ENCODE measurements at regions not wholly inside any gene's neighbourhood (a gene's known extent, or its start where the extent isn't known, plus 50 kb on each side); places are given as distances from the start of the nearest gene placed in this dataset.
"Not testable (repeated sequence)": the region's sequence is repeated elsewhere in the genome, so short reads cannot be mapped to it uniquely, and the experiment has no call there.

DNA sequence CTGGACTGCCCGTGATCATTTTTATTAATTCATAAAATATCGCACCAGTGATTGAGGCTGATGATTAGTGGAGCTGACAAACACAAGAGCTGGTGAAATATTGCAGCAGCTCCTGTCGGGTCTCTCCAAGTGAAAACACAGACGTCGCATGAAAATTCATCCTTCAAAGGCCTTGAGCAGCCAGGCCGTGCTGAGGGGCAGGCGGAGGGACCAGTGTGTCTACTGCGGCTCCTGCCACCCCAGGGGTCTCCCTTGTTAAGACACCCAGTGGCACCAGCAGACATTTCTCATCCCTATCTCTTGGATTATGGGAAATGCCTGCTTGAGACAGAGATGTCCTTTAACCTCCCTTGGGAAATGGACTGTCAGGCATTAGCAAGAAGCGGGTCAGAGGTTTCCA, 289.4 kb upstream of the TLE3 start:
- DNase-seq: no peak

DNA sequence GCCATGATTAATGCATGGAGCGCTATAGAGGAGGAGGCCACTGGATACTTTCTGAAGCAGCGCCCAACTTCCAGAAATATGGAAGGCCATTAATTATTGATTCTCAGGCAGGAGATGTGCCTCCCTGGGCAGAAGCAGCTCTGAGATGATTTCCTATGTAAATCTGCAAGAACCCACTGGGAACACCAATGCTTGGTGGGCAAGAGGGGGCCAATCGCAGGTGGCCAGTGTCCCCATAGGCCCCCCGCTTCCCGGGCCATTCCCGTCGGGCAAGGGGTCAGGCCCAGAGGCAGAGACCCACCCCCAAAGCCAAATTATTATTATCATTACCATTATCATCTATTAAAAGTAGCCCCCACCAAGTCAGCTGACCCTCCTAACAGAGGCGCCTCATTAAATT, 288.0 kb upstream of the TLE3 start:
- no peak for DNase-seq

DNA sequence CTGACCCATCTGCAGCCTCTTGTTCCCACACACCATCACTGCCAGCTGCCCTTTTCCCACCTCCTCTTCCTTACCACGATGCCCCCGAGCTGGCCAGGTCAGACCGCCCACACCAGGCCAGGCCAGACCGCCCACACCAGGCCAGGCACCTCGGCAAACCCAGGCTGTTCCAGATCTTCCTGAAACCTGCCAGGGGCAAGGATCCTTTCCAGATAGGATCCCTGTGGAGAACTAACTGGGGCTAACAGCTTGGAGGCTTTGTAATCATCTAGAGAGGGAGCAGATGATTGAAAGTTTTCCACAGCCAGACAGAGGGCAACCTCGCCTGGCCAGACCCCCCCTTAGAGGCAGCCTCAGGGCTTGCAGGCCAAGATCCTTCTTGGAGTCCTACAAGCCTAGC, 287.3 kb upstream of the TLE3 start:
- no peak for DNase-seq

DNA sequence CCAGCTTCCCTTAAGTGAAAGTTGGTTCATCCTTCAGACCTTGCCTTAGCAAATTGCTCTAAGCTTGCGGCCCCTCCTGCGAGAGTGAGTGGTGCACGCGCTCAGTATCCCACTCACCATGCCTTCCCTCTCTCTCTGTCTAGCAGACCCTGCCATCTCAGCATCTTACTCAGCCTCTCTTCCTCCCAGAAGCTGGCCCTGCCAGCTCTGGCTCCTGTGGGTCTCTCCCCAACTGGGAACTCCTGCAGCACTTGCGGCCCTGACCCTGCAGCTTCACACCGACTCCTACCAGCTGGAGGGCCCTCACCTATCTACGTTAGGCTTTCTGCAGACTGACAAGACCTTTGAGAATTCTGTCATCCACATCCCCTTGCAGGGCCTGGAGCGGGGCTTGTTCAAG, 286.1 kb upstream of the TLE3 start:
- no peak for DNase-seq

DNA sequence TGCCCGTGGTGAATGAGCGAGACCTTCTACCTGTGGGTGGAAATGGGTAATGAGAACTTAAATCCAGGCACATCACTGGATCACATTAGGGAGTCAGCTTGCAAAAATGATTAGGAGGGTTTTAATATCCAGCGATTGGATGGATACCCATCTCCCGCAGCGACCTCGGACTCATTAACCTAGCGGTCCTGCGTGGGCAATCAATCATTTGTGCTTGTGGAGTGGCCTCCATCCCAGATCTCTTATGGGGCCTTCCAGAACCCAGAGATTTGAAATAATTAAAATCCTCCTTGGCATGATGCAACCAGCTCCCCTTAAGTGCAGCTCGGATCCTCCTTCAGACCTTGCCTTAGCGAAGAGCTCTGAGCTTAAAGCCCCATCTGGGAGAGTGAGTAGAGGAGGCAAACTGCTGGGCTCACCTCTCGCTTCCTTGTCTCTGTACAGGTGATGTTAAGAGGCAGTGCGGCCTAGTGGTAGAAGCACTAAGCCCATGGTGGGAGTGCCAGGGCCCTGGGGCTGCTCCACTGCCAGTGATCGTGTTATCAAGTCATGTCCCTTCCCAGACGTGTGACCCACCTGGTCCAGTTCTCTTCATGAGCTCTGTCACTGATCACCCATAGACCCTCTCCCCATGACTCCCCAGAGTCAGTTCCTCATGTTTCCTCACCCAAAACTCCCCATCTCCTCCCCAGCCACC, 285.2 kb upstream of the TLE3 start:
- no peak for DNase-seq

DNA sequence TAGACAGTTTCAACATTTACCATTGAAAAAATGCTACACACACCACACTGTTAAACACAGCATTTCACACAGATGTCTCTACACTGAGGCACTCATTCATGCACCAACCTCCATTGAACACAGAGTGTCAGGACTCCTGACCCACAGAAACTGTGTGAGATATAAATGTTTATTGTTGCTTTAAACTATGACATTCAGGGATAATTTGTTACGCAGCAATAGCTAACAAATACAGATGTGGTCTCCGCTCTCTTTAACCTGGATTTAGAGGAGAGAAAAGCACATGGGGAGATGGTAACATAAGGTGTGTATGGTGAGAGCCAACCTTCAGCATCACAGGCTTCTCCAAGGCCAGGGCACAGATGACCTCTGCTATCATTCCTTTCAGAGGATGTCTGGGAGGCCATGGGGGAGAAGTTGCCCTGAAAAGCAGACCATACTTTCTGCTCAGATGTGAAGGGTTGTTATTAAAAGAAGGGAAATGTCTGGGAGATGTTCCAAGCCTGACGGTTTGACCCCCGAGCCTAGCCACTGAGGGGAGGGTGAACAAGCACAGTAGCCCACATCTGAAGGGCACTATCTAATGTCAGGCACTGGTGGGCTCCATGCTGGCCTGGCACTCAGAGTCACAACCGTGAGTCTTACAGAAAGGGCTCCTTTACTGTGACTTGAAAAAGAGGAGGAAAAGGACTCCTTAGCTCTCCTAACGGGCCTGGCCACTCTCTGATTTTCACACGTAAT, 284.5 kb upstream of the TLE3 start:
- no peak for DNase-seq

DNA sequence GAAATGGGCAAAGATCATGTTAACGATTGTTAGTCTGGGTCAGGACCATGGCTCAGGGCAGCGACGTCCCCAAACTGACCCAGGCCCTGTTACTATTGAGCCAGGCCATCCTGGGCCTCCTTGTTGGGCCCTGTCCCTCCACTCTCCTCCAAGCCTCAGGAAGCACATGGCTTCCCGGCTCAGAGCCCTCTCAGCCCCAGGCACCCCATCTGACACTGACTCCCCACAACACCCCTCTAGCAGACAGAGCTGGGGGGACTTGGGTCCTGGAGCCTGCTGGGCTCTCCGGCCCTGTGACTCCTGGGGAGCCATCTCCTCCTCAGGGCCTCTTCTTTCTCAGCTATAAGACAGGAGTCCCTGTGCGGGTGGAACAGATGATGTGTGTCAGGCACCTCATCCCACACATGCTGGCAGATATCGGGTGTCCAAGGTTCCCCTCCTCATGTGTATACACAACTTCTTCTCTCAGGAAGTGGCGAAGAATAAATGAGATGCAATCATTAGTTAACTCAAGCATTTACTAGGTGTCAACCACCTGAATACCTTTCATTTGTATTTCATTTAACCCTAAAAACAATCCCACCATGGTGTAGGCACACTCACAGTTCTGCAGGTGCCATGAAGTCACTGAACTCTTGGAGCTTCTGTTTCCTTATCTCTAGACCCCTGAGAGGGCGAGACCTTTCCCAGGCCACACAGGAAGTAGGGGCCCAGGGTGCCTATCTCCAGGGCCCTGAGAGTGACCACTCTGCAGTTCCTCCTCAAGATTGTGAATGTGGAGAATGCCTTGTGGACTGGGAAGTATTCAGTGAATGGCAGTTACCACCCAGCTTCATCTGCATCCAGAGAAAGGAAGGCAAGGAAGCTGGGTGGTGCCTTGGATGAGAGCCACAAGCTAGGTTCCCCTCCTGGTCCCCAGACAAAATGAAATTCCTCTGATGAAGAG, 282.5 kb upstream of the TLE3 start:
- DNase-seq: no peak

DNA sequence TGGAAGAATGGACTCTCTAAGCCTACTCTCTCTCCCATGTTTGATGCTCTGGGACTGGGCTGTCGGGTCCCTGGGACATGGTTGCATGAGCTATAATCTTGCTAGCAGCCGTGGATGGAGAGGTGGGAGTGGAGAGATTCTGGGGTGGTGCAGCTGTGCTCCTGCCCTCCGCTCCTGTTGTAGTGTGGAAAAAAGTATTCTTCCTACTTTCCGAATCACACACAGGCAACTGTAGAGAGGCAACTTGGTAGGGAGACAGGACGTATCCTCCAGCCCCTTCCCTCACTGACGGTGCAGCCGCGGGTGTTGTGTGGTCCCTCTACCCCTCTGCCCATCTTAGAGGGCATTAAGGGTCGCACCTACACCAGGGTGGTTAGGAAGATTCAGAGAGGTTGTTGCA, 281.4 kb upstream of the TLE3 start:
- no peak for DNase-seq

DNA sequence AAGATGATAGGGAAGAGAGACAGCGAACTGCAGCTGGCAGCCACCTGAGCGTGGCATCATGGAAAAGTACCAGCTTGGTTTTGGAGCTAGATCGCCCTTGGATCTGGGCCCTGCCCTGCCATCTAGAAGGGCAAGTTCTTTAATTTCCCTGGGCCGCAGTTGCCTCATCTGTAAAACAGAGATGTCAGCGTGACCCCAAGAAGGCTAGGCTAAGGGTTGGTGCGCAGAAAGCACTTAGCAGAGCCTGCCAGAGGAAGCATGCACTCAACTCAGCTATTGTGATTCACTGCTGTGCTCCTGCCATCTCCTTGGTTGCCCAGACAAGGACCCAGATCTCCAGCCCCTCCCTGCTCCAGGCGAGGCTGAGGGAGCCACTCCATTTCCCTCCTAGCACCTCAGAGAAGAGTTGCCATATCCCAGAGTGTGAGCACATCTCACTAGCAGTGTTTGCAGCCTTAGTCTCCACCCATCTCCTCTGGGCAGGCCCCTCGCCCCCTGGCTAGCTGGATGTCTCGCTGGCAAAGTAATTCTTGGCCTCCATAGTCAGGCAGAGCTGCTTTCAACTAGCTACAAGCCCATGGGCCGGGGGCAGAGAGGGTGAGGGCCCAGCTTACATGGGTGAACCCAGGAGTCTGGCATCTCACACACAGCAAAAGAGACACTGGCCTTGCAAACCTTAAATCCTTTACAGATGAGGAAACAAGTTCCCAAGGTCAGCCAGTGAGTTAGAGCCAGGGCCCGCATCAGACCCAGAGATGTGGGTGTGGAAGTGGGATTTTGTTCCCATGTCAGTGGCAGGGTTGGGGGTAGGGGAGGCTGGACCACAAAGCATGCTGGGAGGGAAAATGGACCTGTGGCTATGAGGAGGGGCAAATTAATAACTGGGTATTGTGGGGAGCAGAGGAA, 280.7 kb upstream of the TLE3 start:
- no peak for DNase-seq

DNA sequence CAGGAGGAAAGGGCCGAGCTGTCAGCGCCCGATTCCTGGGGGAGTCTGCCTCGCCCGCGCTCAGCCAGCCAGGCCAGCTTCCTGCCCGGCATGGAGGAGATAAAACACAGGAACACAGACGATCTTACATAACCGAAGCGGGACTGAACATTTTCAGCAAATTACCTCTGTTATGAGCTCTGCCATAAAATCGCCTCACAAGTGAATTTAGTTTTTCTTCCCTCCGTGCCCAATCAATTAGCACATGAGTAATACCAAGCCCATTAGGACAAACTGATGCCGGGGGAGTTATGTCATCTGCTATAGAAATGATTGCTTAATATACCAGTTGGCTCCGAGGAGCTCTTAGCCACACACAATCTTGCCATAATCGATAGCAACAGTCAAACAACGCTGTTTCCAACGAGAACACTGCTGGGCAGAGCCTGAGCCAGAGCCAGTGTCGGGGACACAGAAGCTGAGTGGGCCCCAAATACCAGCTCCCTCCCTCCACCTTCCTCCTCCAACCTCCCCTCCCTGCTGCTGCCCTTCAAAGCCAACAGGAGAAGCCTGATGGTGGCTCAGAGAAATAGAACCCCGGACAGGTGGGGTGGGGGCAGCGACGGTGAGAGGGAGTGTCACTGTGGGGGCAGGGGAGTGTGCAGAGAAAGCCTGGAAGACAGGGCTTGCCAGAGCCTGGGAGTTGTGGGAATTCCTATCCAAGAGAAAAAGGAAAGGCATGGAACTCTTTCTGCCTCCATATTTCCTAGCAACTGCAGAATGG, 279.4 kb upstream of the TLE3 start:
- peak; percentile 62 for DNase-seq

DNA sequence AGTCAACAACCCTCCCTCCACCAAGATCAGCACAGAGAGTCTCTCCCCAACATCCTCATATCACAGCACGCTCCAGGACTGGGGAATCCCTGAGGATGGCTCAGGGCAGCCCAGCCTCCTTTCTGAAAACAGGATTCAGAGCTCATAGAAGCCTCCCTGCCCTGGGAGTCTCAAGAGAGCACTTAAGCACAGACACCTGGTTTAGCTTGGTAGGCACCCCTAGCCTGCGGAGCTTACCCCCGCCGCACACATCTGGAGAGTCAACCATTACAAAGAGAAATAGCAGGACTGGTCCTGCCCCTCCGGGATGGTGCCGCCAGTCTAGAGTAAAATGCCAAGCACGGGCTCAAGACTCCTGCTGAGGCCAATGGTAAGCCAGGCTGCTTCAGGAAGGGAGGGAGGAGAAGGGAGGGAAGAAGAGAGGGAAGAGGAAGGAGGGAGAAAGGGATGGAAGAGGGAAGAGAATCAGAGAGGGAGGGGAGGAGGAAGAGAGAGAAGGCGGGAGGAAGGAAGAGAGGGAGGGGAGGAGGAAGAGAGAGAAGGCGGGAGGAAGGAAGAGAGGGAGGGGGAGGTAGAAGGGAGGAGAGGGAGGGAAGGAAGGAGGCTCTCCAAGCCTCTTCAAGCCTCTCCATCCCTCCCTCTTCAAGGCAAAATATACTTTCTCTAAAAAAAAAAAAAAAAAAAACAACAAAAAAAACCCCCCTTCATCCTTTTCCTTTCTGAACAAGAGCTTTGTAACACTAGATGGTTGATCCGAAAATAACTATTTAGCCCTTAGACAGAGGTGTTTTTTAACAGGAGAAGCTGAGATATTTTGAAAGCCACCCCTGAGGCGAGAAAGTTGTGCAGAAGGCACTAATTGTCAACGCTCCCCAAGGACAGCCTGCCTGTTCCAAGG, 278.6 kb upstream of the TLE3 start:
- DNase-seq: no peak

DNA sequence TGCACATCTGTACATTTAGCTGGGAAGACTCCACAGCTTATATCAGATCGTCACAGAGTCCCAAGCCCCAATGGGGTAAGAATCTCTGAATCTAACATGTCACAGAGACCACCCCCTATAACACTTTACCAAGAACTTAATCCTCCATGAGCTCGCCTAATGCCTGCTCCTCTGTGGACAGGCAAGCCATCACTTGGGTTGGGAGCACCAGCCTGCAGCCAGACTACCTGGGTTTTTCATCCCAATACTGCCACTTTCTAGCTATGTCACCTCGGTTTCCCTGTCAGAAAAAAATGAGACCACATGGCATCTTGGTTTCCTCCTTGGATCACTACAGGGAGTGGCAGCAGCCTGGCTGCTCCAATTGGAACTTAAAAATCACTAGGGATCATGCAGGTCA, 277.9 kb upstream of the TLE3 start:
- no peak for DNase-seq

DNA sequence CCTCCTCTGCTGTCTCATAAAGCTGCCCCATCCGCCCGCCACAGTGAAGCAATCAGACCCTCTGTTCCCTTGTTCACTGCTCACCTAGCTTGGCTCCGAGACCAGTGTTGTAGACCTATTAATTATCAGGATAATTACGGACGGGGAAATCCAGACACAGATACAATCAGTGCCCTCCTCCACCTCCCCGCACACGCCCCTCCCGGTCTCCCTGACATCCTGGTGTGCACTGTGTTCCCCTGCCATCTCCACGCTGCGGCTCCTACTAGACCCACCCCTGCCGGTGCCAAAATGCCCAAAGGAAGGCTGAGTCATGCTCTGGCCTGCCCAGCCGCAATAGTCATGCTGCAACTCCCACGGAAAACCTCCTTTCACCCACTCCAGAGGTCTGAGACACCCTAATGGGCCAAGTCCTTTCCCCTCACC, 277.3 kb upstream of the TLE3 start:
- no peak for DNase-seq

DNA sequence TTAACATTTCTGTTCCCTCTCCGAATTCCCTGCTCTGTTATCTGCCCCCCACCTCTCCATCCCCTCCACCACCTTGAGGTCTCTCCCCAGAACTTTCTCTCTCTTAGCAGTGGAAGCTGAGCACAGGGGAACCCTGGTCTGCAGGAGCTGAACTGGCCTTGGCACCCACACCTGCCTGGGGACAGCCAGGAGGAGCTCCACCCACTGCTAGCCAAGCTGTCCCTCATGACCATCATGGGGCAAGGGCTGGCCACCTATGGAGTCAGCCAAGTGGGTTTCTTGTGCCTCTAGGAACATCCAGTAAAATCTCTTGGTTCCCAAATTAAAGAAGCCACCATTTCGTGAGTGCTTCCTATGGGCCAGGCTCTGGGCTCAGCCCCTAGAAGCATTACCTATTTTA, 276.4 kb upstream of the TLE3 start:
- no peak for DNase-seq

DNA sequence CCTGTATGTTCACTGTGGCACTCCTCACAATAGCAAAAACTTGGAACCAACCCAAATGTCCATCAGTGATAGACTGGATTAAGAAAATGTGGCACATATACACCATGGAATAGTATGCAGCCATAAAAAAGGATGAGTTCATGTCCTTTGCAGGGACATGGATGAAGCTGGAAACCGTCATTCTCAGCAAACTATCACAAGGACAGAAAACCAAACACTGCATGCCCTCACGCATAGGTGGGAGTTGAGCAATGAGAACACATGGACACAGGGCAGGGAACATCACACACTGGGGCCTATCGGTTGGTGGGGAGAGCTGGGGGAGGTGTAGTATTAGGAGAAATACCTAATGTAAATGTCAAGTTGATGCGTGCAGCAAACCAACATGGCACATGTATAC, 275.7 kb upstream of the TLE3 start:
- DNase-seq: not testable (repeated sequence)

DNA sequence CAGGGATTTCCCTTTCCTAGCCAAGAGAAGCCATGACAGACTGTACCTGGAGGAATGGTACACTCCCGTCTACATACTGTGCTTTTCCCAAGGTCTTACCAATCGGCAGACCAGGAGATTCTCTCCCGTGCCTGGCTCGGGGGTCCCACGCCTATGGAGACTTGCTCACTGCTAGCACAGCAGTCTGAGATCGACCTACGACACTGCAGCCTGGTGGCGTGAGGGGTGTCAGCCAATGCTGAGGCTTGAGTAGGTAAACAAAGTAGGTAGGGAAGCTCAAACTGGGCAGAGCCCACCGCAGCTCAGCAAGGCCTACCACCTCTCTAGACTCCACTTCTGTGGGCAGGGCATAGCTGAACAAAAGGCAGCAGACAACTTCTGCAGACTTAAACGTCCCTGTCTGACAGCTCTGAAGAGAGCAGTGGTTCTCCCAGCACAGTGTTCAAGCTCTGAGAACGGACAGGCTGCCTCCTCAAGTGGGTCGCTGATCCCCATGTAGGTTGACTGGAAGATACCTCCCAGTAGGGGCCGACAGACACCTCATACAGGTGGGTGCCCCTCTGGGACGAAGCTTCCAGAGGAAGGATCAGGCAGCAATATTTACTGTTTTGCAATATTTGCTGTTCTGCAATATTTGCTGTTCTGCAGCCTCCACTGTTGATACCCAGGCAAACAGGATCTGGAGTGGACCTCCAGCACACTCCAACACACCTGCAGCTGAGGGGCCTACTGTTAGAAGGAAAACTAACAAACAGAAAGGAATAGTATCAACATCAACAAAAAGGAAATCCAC, 270.4 kb upstream of the TLE3 start:
- not testable (repeated sequence) for DNase-seq

DNA sequence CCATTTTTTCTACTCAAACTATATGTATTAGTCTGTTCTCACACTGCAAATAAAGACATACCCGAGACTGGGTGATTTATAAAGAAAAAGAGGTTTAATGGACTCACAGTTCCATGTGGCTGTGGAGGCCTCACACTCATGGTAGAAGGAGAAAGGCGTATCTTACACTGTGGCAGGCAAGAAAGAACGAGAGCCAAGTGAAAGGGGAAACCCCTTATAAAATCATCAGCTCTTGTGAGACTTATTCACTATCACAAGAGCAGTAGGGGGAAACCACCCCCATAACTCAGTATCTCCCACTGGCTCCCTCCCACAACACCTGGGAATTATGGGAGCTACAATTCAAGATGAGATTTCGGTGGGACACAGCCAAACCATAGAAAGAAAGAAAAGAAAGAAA, 266.3 kb upstream of the TLE3 start:
- DNase-seq: not testable (repeated sequence)

DNA sequence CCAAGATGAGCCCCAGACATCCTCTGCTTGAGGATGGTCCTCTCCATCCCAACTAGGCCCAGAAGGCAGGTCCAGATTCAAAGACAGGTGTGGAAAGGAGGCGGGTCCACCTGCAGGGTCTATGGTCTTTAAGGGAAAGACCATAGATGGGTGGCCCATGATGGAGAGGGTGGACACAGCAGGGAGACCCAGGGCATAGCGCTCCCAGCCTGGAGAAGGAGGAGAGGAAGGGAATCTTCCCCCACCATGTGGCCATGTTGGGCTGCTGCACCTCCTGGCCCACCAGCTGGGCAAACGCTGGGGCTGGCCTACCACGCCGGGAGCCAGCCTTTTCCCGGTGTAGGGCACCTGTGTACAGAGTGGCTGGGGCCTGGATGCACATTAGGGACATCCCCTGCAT, 265.2 kb upstream of the TLE3 start:
- DNase-seq: peak; percentile 44

DNA sequence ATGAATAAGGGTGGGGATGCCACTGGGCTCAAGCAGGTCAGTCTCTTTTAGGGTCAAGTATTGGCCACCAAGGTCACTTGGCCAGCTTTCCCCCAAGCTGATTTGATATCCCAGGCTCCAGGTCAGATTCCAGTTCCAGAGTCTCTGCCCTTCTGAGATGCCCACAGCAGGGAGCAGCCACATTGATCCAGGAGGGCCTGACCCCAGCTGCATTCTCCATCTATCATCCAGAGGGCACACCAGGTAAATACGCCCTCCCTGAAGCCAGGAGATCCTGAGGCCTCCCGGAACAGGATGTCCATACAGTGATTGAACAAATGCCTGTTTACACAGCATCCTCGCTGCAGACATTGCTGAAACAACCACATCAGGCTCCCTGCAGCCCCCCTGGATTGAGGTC, 264.6 kb upstream of the TLE3 start:
- DNase-seq: no peak

DNA sequence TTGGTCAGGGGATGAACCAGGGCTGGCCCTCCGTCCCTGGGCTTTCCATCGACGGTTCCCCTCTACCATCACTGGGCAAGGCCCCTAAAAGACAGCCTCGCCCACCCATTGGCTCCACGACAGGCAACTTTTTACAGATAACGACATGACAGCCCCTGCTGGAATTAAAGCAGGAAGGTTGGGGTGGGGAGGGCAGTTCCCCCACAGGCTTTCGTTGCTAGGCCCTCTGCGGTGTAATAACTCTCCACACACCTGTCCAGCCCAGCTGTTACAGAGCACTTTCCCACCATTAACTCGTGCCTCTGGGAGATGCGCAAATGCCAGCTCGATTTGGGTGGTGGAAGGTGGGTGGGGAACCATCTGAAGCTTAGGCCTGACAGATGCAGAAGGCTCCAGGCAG, 264.2 kb upstream of the TLE3 start:
- no peak for DNase-seq

Data from femur (tissue), 1 donor.